Frontal cortex (tissue), 3 donors: ENCODE measurements at regions not wholly inside any gene's neighbourhood (a gene's known extent, or its start where the extent isn't known, plus 50 kb on each side); places are given as distances from the start of the nearest gene placed in this dataset.
"Not testable (repeated sequence)": the region's sequence is repeated elsewhere in the genome, so short reads cannot be mapped to it uniquely, and the experiment has no call there.

Experiments
- DNase-seq, 2 donors: peaks; one replicate each; pipeline ENCODE4 v3.0.0; 2012; ENCODE audit warnings: low spot score in 2 of 2
- FAIRE-seq: peaks from 2 replicates; lab custom pipeline; 2012; peaks lifted over from hg19 to GRCh38; lab: Jason Lieb, UNC
- donor health status: control.
- donor health status: control.
- donor health status: control.

GRCh38 chr10:62687230-62687748, 117.2 kb upstream of the ADO start:
- no peak for FAIRE-seq
- DNase-seq, result no peak

- no peak for FAIRE-seq
- DNase-seq, result no peak
Observed at GRCh38 chr10:62688971-62689700, 115.4 kb upstream of the ADO start.

GRCh38 chr10:62689712-62690111, 114.8 kb upstream of the ADO start:
- FAIRE-seq, result no peak
- DNase-seq, result no peak

GRCh38 chr10:62690703-62691102, 113.8 kb upstream of the ADO start:
- DNase-seq (no peak), FAIRE-seq (no peak)

GRCh38 chr10:62691336-62691735, 113.2 kb upstream of the ADO start:
- no peak for FAIRE-seq
- no peak for DNase-seq

GRCh38 chr10:62692085-62692484, 112.4 kb upstream of the ADO start:
- FAIRE-seq, result no peak
- DNase-seq, result no peak

- FAIRE-seq (no peak), DNase-seq (no peak)
Observed at GRCh38 chr10:62693306-62693705, 111.2 kb upstream of the ADO start.

GRCh38 chr10:62694537-62695126, 109.9 kb upstream of the ADO start:
- no peak for DNase-seq
- no peak for FAIRE-seq

- DNase-seq (no peak), FAIRE-seq (no peak)
Observed at GRCh38 chr10:62696798-62697197, 107.7 kb upstream of the ADO start.

- FAIRE-seq, result no peak
Observed at GRCh38 chr10:62699148-62699547, 105.4 kb upstream of the ADO start.

GRCh38 chr10:62704121-62704520, 100.4 kb upstream of the ADO start:
- not testable (repeated sequence) for DNase-seq, FAIRE-seq

More at GRCh38 chr10:62699148-62699547, 105.4 kb upstream of the ADO start:
- DNase-seq, result no peak

- DNase-seq (no peak), FAIRE-seq (no peak)
Observed at GRCh38 chr10:62705789-62706188, 98.7 kb upstream of the ADO start.

GRCh38 chr10:62707810-62708209, 96.7 kb upstream of the ADO start:
- no peak for DNase-seq
- FAIRE-seq, result no peak

- DNase-seq, result no peak
- no peak for FAIRE-seq
Observed at GRCh38 chr10:62708569-62708968, 96.0 kb upstream of the ADO start.

- no peak for DNase-seq
- FAIRE-seq, result no peak
Observed at GRCh38 chr10:62709200-62709599, 95.3 kb upstream of the ADO start.

GRCh38 chr10:62710182-62710581, 94.3 kb upstream of the ADO start:
- FAIRE-seq, result no peak

GRCh38 chr10:62715383-62715782, 89.1 kb upstream of the ADO start:
- FAIRE-seq, result no peak

More at GRCh38 chr10:62710182-62710581, 94.3 kb upstream of the ADO start:
- DNase-seq, result no peak

GRCh38 chr10:62718585-62718984, 85.9 kb upstream of the ADO start:
- no peak for DNase-seq
- FAIRE-seq, result no peak

More at GRCh38 chr10:62715383-62715782, 89.1 kb upstream of the ADO start:
- no peak for DNase-seq

GRCh38 chr10:62719061-62719460, 85.5 kb upstream of the ADO start:
- FAIRE-seq, result no peak
- no peak for DNase-seq

GRCh38 chr10:62721687-62722086, 82.8 kb upstream of the ADO start:
- DNase-seq, result no peak
- FAIRE-seq, result no peak

GRCh38 chr10:62723375-62723774, 81.1 kb upstream of the ADO start:
- FAIRE-seq, result no peak
- no peak for DNase-seq
